OCI-LY3 (cell line): ENCODE measurements at regions not wholly inside any gene's neighbourhood (a gene's known extent, or its start where the extent isn't known, plus 50 kb on each side); places are given as distances from the start of the nearest gene placed in this dataset.

ENCODE experiments used
- EZH2phosphoT487 ChIP-seq: fragments of 200-600 bp; shearing (Covaris generic); IDR thresholded peaks from 2 replicates; pipeline ENCODE4 v1.6.1; 2018; ENCODE audit warnings: antibody characterized with exemption, mixed run types, low read depth
- TF ChIP-seq, protein P1 (sequence below): fragments of 200-600, 300-600 bp; sonication (generic); IDR thresholded peaks from 2 replicates; pipeline ENCODE4 v1.5.1; 2014; ENCODE audit warnings: antibody characterized with exemption, low read length, low read depth

DNA sequence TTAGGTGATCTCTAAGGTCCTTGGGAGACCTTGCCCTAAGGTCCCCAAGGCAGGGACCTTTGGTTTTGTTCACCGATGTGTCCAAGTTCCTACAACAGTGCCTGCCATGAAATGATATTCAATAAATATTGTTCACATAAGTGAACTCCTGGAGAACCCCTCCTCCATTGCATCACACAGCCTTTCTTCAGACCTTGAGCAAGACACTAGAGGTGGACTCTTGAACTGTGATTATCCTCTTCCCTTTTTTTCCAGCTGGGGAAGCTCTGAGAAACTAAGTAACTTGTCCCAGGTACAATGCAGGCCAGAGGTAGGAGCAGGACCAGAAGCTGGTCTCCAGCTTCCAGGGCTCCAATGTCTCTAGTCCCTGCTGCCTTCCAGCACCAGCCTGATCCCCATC, 76.6 kb upstream of the LMO1 start:
- TF ChIP-seq, protein P1, sequence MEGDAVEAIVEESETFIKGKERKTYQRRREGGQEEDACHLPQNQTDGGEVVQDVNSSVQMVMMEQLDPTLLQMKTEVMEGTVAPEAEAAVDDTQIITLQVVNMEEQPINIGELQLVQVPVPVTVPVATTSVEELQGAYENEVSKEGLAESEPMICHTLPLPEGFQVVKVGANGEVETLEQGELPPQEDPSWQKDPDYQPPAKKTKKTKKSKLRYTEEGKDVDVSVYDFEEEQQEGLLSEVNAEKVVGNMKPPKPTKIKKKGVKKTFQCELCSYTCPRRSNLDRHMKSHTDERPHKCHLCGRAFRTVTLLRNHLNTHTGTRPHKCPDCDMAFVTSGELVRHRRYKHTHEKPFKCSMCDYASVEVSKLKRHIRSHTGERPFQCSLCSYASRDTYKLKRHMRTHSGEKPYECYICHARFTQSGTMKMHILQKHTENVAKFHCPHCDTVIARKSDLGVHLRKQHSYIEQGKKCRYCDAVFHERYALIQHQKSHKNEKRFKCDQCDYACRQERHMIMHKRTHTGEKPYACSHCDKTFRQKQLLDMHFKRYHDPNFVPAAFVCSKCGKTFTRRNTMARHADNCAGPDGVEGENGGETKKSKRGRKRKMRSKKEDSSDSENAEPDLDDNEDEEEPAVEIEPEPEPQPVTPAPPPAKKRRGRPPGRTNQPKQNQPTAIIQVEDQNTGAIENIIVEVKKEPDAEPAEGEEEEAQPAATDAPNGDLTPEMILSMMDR: no peak
- no peak for TF ChIP-seq EZH2phosphoT487
